Astrocyte (in vitro differentiated cells and primary cell): ENCODE measurements at regions not wholly inside any gene's neighbourhood (a gene's known extent, or its start where the extent isn't known, plus 50 kb on each side); places are given as distances from the start of the nearest gene placed in this dataset.

Source experiments
- DNase-seq: peaks from one replicate; pipeline ENCODE4 v3.0.0-alpha.2; 2010; ENCODE audit warnings: low read depth
- FAIRE-seq: peaks from 2 replicates; lab custom pipeline; 2011; peaks lifted over from hg19 to GRCh38; lab: Jason Lieb, UNC
- H2AFZ ChIP-seq: 2 replicates; pipeline ENCODE4 v1.6.0; 2012; ENCODE audit warnings: low read depth, low read length, inconsistent platforms
- H3K27ac ChIP-seq: 2 replicates; pipeline ENCODE4 v1.5.1; 2011; ENCODE audit warnings: low read depth, low read length, inconsistent platforms
- H3K27me3 ChIP-seq: 2 replicates; pipeline ENCODE4 v1.6.0; 2011; ENCODE audit warnings: low read length, inconsistent platforms; ENCODE audit not compliant: insufficient read depth
- H3K36me3 ChIP-seq: 2 replicates; pipeline ENCODE4 v1.5.1; 2011; ENCODE audit warnings: low read length, inconsistent platforms; ENCODE audit not compliant: insufficient read depth
- H3K4me1 ChIP-seq: 2 replicates; pipeline ENCODE4 v1.5.1; 2011; ENCODE audit warnings: low read length, inconsistent platforms; ENCODE audit not compliant: insufficient read depth
- H3K4me2 ChIP-seq: 2 replicates; pipeline ENCODE4 v1.6.0; 2012; ENCODE audit warnings: low read length, inconsistent platforms
- H3K4me3 ChIP-seq: 2 replicates; pipeline ENCODE4 v1.5.1; 2011; ENCODE audit warnings: low read depth, mild to moderate bottlenecking, low read length, inconsistent platforms; ENCODE audit not compliant: insufficient read depth
- H3K79me2 ChIP-seq: 2 replicates; pipeline ENCODE4 v1.6.0; 2012; ENCODE audit warnings: mild to moderate bottlenecking, low read length, inconsistent platforms; ENCODE audit not compliant: insufficient read depth
- H3K9ac ChIP-seq: 2 replicates; pipeline ENCODE4 v1.6.0; 2012; ENCODE audit warnings: mild to moderate bottlenecking, low read length, inconsistent platforms
- H3K9me3 ChIP-seq: 2 replicates; pipeline ENCODE4 v1.5.1; 2012; ENCODE audit warnings: low read depth, mild to moderate bottlenecking, low read length, inconsistent platforms; ENCODE audit not compliant: insufficient read depth
- H4K20me1 ChIP-seq: 2 replicates; pipeline ENCODE4 v1.6.0; 2012; ENCODE audit warnings: low read length, inconsistent platforms; ENCODE audit not compliant: insufficient read depth
- H3K27ac Mint-ChIP-seq: one replicate; pipeline ENCODE4 v1.8.0; 2021; ENCODE audit warnings: mild to moderate bottlenecking, mixed read lengths; ENCODE audit not compliant: unreplicated experiment
- H3K27me3 Mint-ChIP-seq: one replicate; pipeline ENCODE4 v1.8.0; 2021; ENCODE audit warnings: low read depth, mixed read lengths; ENCODE audit not compliant: unreplicated experiment
- H3K36me3 Mint-ChIP-seq: one replicate; pipeline ENCODE4 v1.8.0; 2021; ENCODE audit warnings: low read depth, mixed read lengths; ENCODE audit not compliant: unreplicated experiment
- H3K4me1 Mint-ChIP-seq: one replicate; pipeline ENCODE4 v1.8.0; 2021; ENCODE audit warnings: low read depth, mixed read lengths; ENCODE audit not compliant: unreplicated experiment
- H3K4me3 Mint-ChIP-seq: one replicate; pipeline ENCODE4 v1.8.0; 2021; ENCODE audit warnings: mild to moderate bottlenecking, moderate library complexity, mixed read lengths; ENCODE audit not compliant: unreplicated experiment
- H3K9me3 Mint-ChIP-seq: one replicate; pipeline ENCODE4 v1.8.0; 2021; ENCODE audit warnings: mild to moderate bottlenecking, mixed read lengths; ENCODE audit not compliant: unreplicated experiment
- EZH2 ChIP-seq: IDR thresholded peaks from 2 replicates; pipeline ENCODE4 v1.6.1; 2012; ENCODE audit warnings: mild to moderate bottlenecking, low read length, inconsistent platforms; ENCODE audit not compliant: insufficient read depth
- TF ChIP-seq, protein P1 (sequence below): IDR thresholded peaks from 2 replicates; pipeline ENCODE4 v1.5.1; 2011; ENCODE audit warnings: low read depth, mild to moderate bottlenecking, inconsistent platforms, low read length, moderate library complexity; ENCODE audit not compliant: insufficient read depth

DNA sequence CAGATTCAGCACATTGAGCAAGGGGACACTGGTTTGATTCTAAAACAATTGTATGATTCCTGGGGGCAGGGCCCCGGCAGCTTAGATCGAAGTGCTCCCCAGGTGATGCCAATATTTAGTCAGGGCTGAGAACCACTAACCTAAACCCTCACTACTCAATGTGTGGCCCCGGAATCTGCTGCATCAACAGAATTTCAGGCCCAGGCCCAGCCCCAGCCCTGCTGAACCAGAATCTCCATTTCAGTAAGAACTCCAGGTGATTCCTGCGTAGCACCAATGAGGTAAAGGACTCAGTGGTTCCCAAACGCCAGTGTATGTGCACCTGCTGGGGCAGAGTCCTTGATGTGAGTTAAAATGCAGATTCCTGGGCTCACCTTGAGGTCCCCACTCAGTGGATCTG lies 152.8 kb upstream of the KCNG1 start:
- Histone ChIP-seq H4K20me1 (no peaks in the 10 kb centered on the region), H3K9ac (no peak overlapping the region), H3K4me2 (no peak overlapping the region), H3K27ac (no peak overlapping the region), H3K4me3 (no peak overlapping the region), H2AFZ (no peak overlapping the region), H3K27me3 (peaks cover 13% of the 10 kb centered on the region), H3K4me1 (peaks cover 4% of the 10 kb centered on the region), H3K9me3 (no peaks in the 10 kb centered on the region), H3K36me3 (no peaks in the 10 kb centered on the region), H3K79me2 (no peaks in the 10 kb centered on the region)
- peaks cover 7% of the 10 kb centered on the region for H3K4me1 Mint-ChIP-seq
- TF ChIP-seq EZH2 = no peak
- TF ChIP-seq, protein P1, sequence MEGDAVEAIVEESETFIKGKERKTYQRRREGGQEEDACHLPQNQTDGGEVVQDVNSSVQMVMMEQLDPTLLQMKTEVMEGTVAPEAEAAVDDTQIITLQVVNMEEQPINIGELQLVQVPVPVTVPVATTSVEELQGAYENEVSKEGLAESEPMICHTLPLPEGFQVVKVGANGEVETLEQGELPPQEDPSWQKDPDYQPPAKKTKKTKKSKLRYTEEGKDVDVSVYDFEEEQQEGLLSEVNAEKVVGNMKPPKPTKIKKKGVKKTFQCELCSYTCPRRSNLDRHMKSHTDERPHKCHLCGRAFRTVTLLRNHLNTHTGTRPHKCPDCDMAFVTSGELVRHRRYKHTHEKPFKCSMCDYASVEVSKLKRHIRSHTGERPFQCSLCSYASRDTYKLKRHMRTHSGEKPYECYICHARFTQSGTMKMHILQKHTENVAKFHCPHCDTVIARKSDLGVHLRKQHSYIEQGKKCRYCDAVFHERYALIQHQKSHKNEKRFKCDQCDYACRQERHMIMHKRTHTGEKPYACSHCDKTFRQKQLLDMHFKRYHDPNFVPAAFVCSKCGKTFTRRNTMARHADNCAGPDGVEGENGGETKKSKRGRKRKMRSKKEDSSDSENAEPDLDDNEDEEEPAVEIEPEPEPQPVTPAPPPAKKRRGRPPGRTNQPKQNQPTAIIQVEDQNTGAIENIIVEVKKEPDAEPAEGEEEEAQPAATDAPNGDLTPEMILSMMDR = no peak
- peaks cover 2% of the 10 kb centered on the region for H3K9me3 Mint-ChIP-seq
- no peak overlapping the region for H3K4me3 Mint-ChIP-seq
- FAIRE-seq (no peak), DNase-seq (no peak)
- H3K36me3 Mint-ChIP-seq = peaks cover 2% of the 10 kb centered on the region
- H3K27me3 Mint-ChIP-seq = peaks cover 16% of the 10 kb centered on the region
- no peak overlapping the region for H3K27ac Mint-ChIP-seq

DNA sequence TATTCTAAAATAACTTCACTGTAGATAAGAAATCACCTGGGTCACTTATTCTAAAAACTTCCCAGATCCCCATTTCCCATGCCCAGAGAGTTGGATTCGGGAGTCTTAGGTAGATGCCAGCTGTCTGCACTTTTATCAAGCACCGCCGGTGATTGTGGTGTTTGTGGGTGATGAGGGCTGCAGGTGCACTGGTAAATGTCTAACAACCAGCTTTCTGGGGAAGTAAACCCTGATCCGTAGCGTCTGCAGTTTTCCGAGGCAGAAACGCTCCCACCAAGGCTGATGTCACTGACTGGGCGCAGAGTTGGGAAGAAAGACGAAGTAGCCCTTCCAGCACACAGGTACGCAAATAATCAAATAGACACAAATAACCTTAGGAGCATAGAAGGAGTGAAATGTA lies 152.2 kb upstream of the KCNG1 start:
- Histone ChIP-seq H2AFZ (no peak overlapping the region), H3K36me3 (no peaks in the 10 kb centered on the region), H4K20me1 (no peaks in the 10 kb centered on the region), H3K27ac (no peak overlapping the region), H3K9me3 (no peaks in the 10 kb centered on the region), H3K9ac (no peak overlapping the region), H3K27me3 (peaks cover 13% of the 10 kb centered on the region), H3K4me2 (no peak overlapping the region), H3K79me2 (no peaks in the 10 kb centered on the region), H3K4me3 (no peak overlapping the region), H3K4me1 (peaks cover 4% of the 10 kb centered on the region)
- H3K27ac Mint-ChIP-seq = no peak overlapping the region
- no peak for FAIRE-seq
- no peak overlapping the region for H3K4me3 Mint-ChIP-seq
- peaks cover 16% of the 10 kb centered on the region for H3K27me3 Mint-ChIP-seq
- H3K9me3 Mint-ChIP-seq = peaks cover 2% of the 10 kb centered on the region
- no peak for DNase-seq
- peaks cover 7% of the 10 kb centered on the region for H3K4me1 Mint-ChIP-seq
- TF ChIP-seq, protein P1 = no peak
- no peak for TF ChIP-seq EZH2
- peaks cover 2% of the 10 kb centered on the region for H3K36me3 Mint-ChIP-seq

DNA sequence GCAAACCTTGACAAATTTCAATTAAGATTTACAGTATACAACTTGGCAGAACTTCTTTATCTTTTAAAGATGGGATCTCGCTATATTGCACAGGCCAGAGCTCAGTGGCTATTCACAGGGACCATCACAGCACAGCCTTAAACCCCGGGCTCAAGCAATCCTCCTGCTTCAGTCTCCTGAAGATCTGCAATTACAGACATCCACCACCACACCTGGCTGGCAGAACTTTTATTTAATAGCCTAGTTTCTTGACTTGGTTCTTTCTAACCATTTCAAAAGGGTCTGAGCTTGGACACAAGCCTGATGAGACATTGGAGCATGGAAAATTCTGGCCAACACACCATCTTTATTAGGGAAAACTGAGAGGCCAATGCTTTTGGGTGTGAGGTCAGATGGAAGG lies 151.6 kb upstream of the KCNG1 start:
- H3K4me3 Mint-ChIP-seq = no peak overlapping the region
- DNase-seq (no peak), FAIRE-seq (no peak)
- H3K4me1 Mint-ChIP-seq = peaks cover 7% of the 10 kb centered on the region
- peaks cover 4% of the 10 kb centered on the region for H3K4me1 ChIP-seq
- no peak overlapping the region for H3K4me3 ChIP-seq
- H3K79me2 ChIP-seq = no peaks in the 10 kb centered on the region
- H3K36me3 ChIP-seq = no peaks in the 10 kb centered on the region
- peaks cover 12% of the 10 kb centered on the region for H3K27me3 Mint-ChIP-seq
- peaks cover 2% of the 10 kb centered on the region for H3K36me3 Mint-ChIP-seq
- H3K9me3 ChIP-seq = no peaks in the 10 kb centered on the region
- peaks cover 2% of the 10 kb centered on the region for H3K9me3 Mint-ChIP-seq
- peaks cover 13% of the 10 kb centered on the region for H3K27me3 ChIP-seq
- H4K20me1 ChIP-seq = no peaks in the 10 kb centered on the region
- H3K4me2 ChIP-seq = no peak overlapping the region
- H3K27ac Mint-ChIP-seq = no peak overlapping the region
- no peak for TF ChIP-seq EZH2
- TF ChIP-seq, protein P1 = no peak
- no peak overlapping the region for H3K9ac ChIP-seq
- no peak overlapping the region for H2AFZ ChIP-seq
- H3K27ac ChIP-seq = no peak overlapping the region
